Keratinocyte (primary cell): ENCODE measurements at regions not wholly inside any gene's neighbourhood (a gene's known extent, or its start where the extent isn't known, plus 50 kb on each side); places are given as distances from the start of the nearest gene placed in this dataset.

Experiments
- DNase-seq: peaks from one replicate; pipeline ENCODE4 v3.0.0-alpha.2; 2011; ENCODE audit warnings: low read depth, missing footprints, low spot score
- FAIRE-seq: peaks from 2 replicates; lab custom pipeline; 2011; peaks lifted over from hg19 to GRCh38; lab: Jason Lieb, UNC
- H2AFZ ChIP-seq: 2 replicates; pipeline ENCODE4 v1.6.0; 2012; ENCODE audit warnings: low read length, control low read depth, inconsistent platforms; ENCODE audit not compliant: control insufficient read depth
- H3K27ac ChIP-seq: 2 replicates; pipeline ENCODE4 v1.5.1; 2011; ENCODE audit warnings: low read length; ENCODE audit not compliant: control insufficient read depth, insufficient read depth
- H3K27me3 ChIP-seq: 3 replicates; pipeline ENCODE4 v1.6.0; 2011; ENCODE audit warnings: low read length; ENCODE audit not compliant: control insufficient read depth, insufficient read depth; ENCODE audit errors: extremely low read depth
- H3K36me3 ChIP-seq, 2 experiments: 2 replicates in 1 of 2; 3 replicates in 1 of 2; pipeline ENCODE4 v1.5.1; 2011; ENCODE audit warnings: low read length in 2 of 2, mild to moderate bottlenecking in 1 of 2; ENCODE audit not compliant: control insufficient read depth in 2 of 2, insufficient read depth in 2 of 2; ENCODE audit errors: extremely low read depth in 1 of 2
- H3K4me1 ChIP-seq: 3 replicates; pipeline ENCODE4 v1.5.1; 2011; ENCODE audit warnings: low read length; ENCODE audit not compliant: control insufficient read depth, insufficient read depth; ENCODE audit errors: extremely low read depth
- H3K4me2 ChIP-seq: 3 replicates; pipeline ENCODE4 v1.6.0; 2011; ENCODE audit warnings: low read depth, low read length; ENCODE audit not compliant: control insufficient read depth, insufficient read depth; ENCODE audit errors: extremely low read depth
- H3K4me3 ChIP-seq, 3 experiments: fragments of 200-600 bp in 1 of 3; sonication (generic) in 1 of 3; 2 replicates in 2 of 3; 3 replicates in 1 of 3; pipeline ENCODE4 v1.5.1; 2011 to 2016; ENCODE audit warnings: low read length in 3 of 3, mild to moderate bottlenecking in 3 of 3, control low read depth in 2 of 3, inconsistent platforms in 1 of 3, low read depth in 1 of 3, mixed read lengths in 1 of 3, mixed run types in 1 of 3, moderate library complexity in 1 of 3; ENCODE audit not compliant: control insufficient read depth in 2 of 3, insufficient read depth in 2 of 3; ENCODE audit errors: extremely low read depth in 1 of 3
- H3K79me2 ChIP-seq: 2 replicates; pipeline ENCODE4 v1.6.0; 2012; ENCODE audit warnings: low read length; ENCODE audit not compliant: control insufficient read depth, insufficient read depth
- H3K9ac ChIP-seq: 3 replicates; pipeline ENCODE4 v1.6.0; 2011; ENCODE audit warnings: low read length; ENCODE audit not compliant: control insufficient read depth, insufficient read depth; ENCODE audit errors: extremely low read depth
- H3K9me1 ChIP-seq: 3 replicates; pipeline ENCODE4 v1.6.0; 2011; ENCODE audit warnings: low read length; ENCODE audit not compliant: control insufficient read depth, insufficient read depth; ENCODE audit errors: extremely low read depth
- H3K9me3 ChIP-seq: 2 replicates; pipeline ENCODE4 v1.5.1; 2012; ENCODE audit warnings: low read depth, low read length; ENCODE audit not compliant: control insufficient read depth
- H4K20me1 ChIP-seq: 3 replicates; pipeline ENCODE4 v1.6.0; 2011; ENCODE audit warnings: low read length; ENCODE audit not compliant: control insufficient read depth, insufficient read depth; ENCODE audit errors: extremely low read depth
- CTCF ChIP-seq, 3 experiments: IDR thresholded peaks in 1 of 3; conservative IDR thresholded peaks in 1 of 3; optimal IDR thresholded peaks in 1 of 3; 2 replicates in 2 of 3; 3 replicates in 1 of 3; pipeline versions ENCODE3 to v1.5.1; 2011; ENCODE audit warnings: low read length in 3 of 3, mild to moderate bottlenecking in 3 of 3, moderate library complexity in 2 of 3, control low read depth in 1 of 3, inconsistent platforms in 1 of 3; ENCODE audit not compliant: insufficient read depth in 2 of 3; ENCODE audit errors: extremely low read depth in 1 of 3
- EZH2 ChIP-seq: IDR thresholded peaks from one replicate; pipeline ENCODE4 v1.6.1; 2012; ENCODE audit warnings: inconsistent platforms, mild to moderate bottlenecking, low read length, moderate library complexity
- dilution Hi-C: fragments of 300-500 bp; cut with MboI; formaldehyde crosslinking; loops from one replicate; pipeline ENCODE4 v1.7.0; 2020; ENCODE audit warnings: low sequenced_read_pairs; ENCODE audit not compliant: extremely low pct_ligation_motif_present

- no peak overlapping the region for H3K27ac ChIP-seq
- H2AFZ ChIP-seq = no peak overlapping the region
- TF ChIP-seq EZH2 (no peak), CTCF (optimal IDR thresholded peaks at IDR 0.05 in 1 of 3, IDR thresholded peaks at IDR 0.05 in 1 of 3, conservative IDR thresholded peaks at IDR 0.05 in 1 of 3; ENCODE audit: extremely low read depth in 1 of 3, insufficient read depth in 2 of 3, low read length in 3 of 3) (no peak)
- H3K4me3 ChIP-seq = no peak overlapping the region
- DNase-seq (no peak), FAIRE-seq (no peak)
- no peaks in the 10 kb centered on the region for H4K20me1 ChIP-seq
- no peaks in the 10 kb centered on the region for H3K27me3 ChIP-seq
- H3K4me2 ChIP-seq = no peak overlapping the region
- no peaks in the 10 kb centered on the region for H3K9me1 ChIP-seq
- dilution Hi-C loops = no loop called here
- no peaks in the 10 kb centered on the region for H3K4me1 ChIP-seq
- H3K79me2 ChIP-seq = no peaks in the 10 kb centered on the region
- no peak overlapping the region for H3K9ac ChIP-seq
- no peaks in the 10 kb centered on the region for H3K9me3 ChIP-seq
- H3K36me3 ChIP-seq = no peaks in the 10 kb centered on the region
Measured at GRCh38 chr2:35378791-35379190, 976.8 kb upstream of the CRIM1 start.

DNA sequence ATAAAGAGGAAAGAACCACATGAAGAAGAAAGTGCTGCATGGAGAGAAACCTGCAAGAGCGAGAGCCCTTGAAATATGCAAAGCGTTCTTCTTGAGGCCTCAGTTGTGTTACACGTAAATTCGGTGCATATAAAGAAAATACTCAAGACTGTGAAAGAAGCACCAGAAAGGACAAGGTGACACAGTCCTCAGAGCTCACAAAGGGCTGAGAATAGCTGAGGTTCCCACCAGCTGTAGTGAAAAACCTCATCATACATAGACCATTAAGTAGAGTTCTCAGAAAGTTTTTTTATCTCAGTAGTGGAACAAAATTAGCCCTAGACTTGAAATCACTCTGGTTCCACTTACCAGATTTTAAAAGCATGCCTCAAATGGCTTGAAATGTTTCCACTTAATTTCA lies 980.7 kb upstream of the CRIM1 start:
- Histone ChIP-seq H3K27me3 (no peaks in the 10 kb centered on the region), H3K27ac (no peak overlapping the region), H2AFZ (no peak overlapping the region), H3K79me2 (no peaks in the 10 kb centered on the region), H3K4me1 (no peaks in the 10 kb centered on the region), H3K4me2 (no peak overlapping the region), H3K4me3 (no peak overlapping the region), H4K20me1 (no peaks in the 10 kb centered on the region), H3K9me3 (no peaks in the 10 kb centered on the region), H3K9me1 (no peaks in the 10 kb centered on the region), H3K36me3 (no peaks in the 10 kb centered on the region), H3K9ac (no peak overlapping the region)
- dilution Hi-C loops = no loop called here
- TF ChIP-seq CTCF (optimal IDR thresholded peaks at IDR 0.05 in 1 of 3, IDR thresholded peaks at IDR 0.05 in 1 of 3, conservative IDR thresholded peaks at IDR 0.05 in 1 of 3; ENCODE audit: extremely low read depth in 1 of 3, insufficient read depth in 2 of 3, low read length in 3 of 3) (no peak), EZH2 (no peak)
- no peak for DNase-seq
- FAIRE-seq = no peak
